K562 (cell line): ENCODE measurements at regions not wholly inside any gene's neighbourhood (a gene's known extent, or its start where the extent isn't known, plus 50 kb on each side); places are given as distances from the start of the nearest gene placed in this dataset.

Experiments used
- GABPA ChIP-seq: fragments of 200-800 bp; sonication (Bioruptor generic); conservative IDR thresholded peaks from 2 replicates; pipeline ENCODE4 v1.6.1; 2016; ENCODE audit warnings: low read depth, missing genetic modification characterization, missing compliant biosample characterization
- SMAD2 ChIP-seq: fragments of 150-350 bp; IDR thresholded peaks from 2 replicates; pipeline ENCODE4 v1.6.1; 2014; ENCODE audit warnings: low read depth, mild to moderate bottlenecking, low read length
- ZNF24 ChIP-seq: fragments of 450-650 bp; IDR thresholded peaks from 2 replicates; pipeline ENCODE4 v1.6.1; 2016
- TF ChIP-seq, protein P1 (sequence below), 2 experiments: fragments of 450-650 bp; IDR thresholded peaks; 2 replicates each; pipeline ENCODE4 v1.6.1; 2018; ENCODE audit warnings: mild to moderate bottlenecking in 2 of 2, low read depth in 1 of 2; ENCODE audit not compliant: partially characterized antibody in 2 of 2

DNA sequence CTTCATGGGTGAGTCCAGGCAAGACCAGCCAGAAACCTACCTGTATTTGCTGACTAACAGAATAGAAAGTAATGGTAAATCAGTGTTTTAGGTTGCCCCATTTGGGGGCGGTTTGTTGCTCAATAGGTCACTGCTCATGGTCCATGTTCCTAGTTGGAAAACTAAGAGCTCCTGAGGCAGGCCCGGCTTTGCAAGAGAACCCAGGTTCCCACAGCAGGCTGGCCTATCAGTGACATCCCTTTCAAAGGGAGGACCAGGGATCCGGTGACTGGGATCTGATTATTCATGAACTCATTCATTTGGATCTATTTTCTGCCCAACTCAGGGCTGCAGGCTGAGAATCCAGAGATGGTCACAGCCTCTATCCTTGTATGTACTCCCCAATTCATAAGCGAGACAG is 163.9 kb downstream of the WNT7A start:
- TF ChIP-seq ZNF24 (no peak), GABPA (tag) (no peak), SMAD2 (no peak)
- TF ChIP-seq, protein P1, sequence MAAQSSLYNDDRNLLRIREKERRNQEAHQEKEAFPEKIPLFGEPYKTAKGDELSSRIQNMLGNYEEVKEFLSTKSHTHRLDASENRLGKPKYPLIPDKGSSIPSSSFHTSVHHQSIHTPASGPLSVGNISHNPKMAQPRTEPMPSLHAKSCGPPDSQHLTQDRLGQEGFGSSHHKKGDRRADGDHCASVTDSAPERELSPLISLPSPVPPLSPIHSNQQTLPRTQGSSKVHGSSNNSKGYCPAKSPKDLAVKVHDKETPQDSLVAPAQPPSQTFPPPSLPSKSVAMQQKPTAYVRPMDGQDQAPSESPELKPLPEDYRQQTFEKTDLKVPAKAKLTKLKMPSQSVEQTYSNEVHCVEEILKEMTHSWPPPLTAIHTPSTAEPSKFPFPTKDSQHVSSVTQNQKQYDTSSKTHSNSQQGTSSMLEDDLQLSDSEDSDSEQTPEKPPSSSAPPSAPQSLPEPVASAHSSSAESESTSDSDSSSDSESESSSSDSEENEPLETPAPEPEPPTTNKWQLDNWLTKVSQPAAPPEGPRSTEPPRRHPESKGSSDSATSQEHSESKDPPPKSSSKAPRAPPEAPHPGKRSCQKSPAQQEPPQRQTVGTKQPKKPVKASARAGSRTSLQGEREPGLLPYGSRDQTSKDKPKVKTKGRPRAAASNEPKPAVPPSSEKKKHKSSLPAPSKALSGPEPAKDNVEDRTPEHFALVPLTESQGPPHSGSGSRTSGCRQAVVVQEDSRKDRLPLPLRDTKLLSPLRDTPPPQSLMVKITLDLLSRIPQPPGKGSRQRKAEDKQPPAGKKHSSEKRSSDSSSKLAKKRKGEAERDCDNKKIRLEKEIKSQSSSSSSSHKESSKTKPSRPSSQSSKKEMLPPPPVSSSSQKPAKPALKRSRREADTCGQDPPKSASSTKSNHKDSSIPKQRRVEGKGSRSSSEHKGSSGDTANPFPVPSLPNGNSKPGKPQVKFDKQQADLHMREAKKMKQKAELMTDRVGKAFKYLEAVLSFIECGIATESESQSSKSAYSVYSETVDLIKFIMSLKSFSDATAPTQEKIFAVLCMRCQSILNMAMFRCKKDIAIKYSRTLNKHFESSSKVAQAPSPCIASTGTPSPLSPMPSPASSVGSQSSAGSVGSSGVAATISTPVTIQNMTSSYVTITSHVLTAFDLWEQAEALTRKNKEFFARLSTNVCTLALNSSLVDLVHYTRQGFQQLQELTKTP (IDR thresholded peaks at IDR 0.05; ENCODE audit: low read depth in 1 of 2, partially characterized antibody in 2 of 2) = no peak
